Left renal cortex interstitium (tissue), 4 donors: ENCODE measurements at regions not wholly inside any gene's neighbourhood (a gene's known extent, or its start where the extent isn't known, plus 50 kb on each side); places are given as distances from the start of the nearest gene placed in this dataset.
"Not testable (repeated sequence)": the region's sequence is repeated elsewhere in the genome, so short reads cannot be mapped to it uniquely, and the experiment has no call there.

Experiments used
- DNase-seq, 4 donors: peaks; one replicate each; pipeline ENCODE4 v3.0.0-alpha.2; 2013; ENCODE audit warnings: low read depth in 4 of 4, low spot score in 2 of 4, missing footprints in 1 of 4

- DNase-seq = no peak
Measured at GRCh38 chr3:193040836-193041672, 123.4 kb upstream of the MB21D2 start.

- no peak for DNase-seq
Measured at GRCh38 chr3:193046371-193046770, 128.7 kb upstream of the MB21D2 start.

- DNase-seq = not testable (repeated sequence)
Measured at GRCh38 chr3:193047461-193047860, 129.8 kb upstream of the MB21D2 start.

- DNase-seq = no peak
Measured at GRCh38 chr3:193048127-193048526, 130.5 kb upstream of the MB21D2 start.

GRCh38 chr3:193049935-193050334 lies 132.3 kb upstream of the MB21D2 start:
- DNase-seq = no peak

- DNase-seq = no peak
Measured at GRCh38 chr3:193051314-193051713, 133.7 kb upstream of the MB21D2 start.

- DNase-seq = no peak
Measured at GRCh38 chr3:193052354-193053045, 134.8 kb upstream of the MB21D2 start.

- DNase-seq = no peak
Measured at GRCh38 chr3:193053046-193053435, 135.4 kb upstream of the MB21D2 start.

GRCh38 chr3:193055352-193055751 lies 137.7 kb upstream of the MB21D2 start:
- no peak for DNase-seq

GRCh38 chr3:193057616-193058015 lies 140.0 kb upstream of the MB21D2 start:
- DNase-seq = no peak

- DNase-seq = no peak
Measured at GRCh38 chr3:193060748-193061546, 143.3 kb upstream of the MB21D2 start.

GRCh38 chr3:193068365-193068764 lies 150.7 kb upstream of the MB21D2 start:
- DNase-seq = no peak

GRCh38 chr3:193069732-193070131 lies 152.1 kb upstream of the MB21D2 start:
- DNase-seq = not testable (repeated sequence)

- DNase-seq = no peak
Measured at GRCh38 chr3:193078996-193079753, 161.5 kb upstream of the MB21D2 start.

GRCh38 chr3:193080821-193081365 lies 160.1 kb upstream of the PLAAT1 start:
- no peak for DNase-seq

- no peak for DNase-seq
Measured at GRCh38 chr3:193085655-193086054, 155.4 kb upstream of the PLAAT1 start.

- peak in 1 of 4 donors; percentile 7 for DNase-seq
Measured at GRCh38 chr3:193086681-193087080, 154.3 kb upstream of the PLAAT1 start.

- no peak for DNase-seq
Measured at GRCh38 chr3:193087336-193087735, 153.7 kb upstream of the PLAAT1 start.

- peak in 1 of 4 donors; percentile 7 for DNase-seq
Measured at GRCh38 chr3:193095366-193095765, 145.7 kb upstream of the PLAAT1 start.

- no peak for DNase-seq
Measured at GRCh38 chr3:193096076-193096475, 144.9 kb upstream of the PLAAT1 start.
